Neural progenitor cell (in vitro differentiated cells): ENCODE measurements at regions not wholly inside any gene's neighbourhood (a gene's known extent, or its start where the extent isn't known, plus 50 kb on each side); places are given as distances from the start of the nearest gene placed in this dataset.

ENCODE experiments used
- CTCF ChIP-seq: fragments of 200-600 bp; sonication (generic); IDR thresholded peaks from 2 replicates; pipeline ENCODE4 v1.5.1; 2017; ENCODE audit warnings: antibody characterized with exemption, mild to moderate bottlenecking
- EZH2 ChIP-seq: fragments of 200-600 bp; sonication (generic); IDR thresholded peaks from 2 replicates; pipeline ENCODE4 v1.6.1; 2017; ENCODE audit warnings: antibody characterized with exemption, mild to moderate bottlenecking, moderate library complexity
- EZH2phosphoT487 ChIP-seq: fragments of 200-600 bp; sonication (generic); IDR thresholded peaks from 2 replicates; pipeline ENCODE4 v1.6.1; 2017; ENCODE audit warnings: antibody characterized with exemption

- no peak for TF ChIP-seq CTCF
- no peak for TF ChIP-seq EZH2phosphoT487
- TF ChIP-seq EZH2: no peak
These were observed 57.9 kb upstream of the GJB5 start for GRCh38 chr1:34696981-34697380.
